SK-N-SH (cell line): ENCODE measurements at regions not wholly inside any gene's neighbourhood (a gene's known extent, or its start where the extent isn't known, plus 50 kb on each side); places are given as distances from the start of the nearest gene placed in this dataset.

Experiments used
- CHD2 ChIP-seq: fragments of 150-350 bp; IDR thresholded peaks from 2 replicates; pipeline ENCODE4 v1.6.1; 2018; ENCODE audit warnings: low read length; ENCODE audit not compliant: partially characterized antibody
- ELF1 ChIP-seq: IDR thresholded peaks from 2 replicates; pipeline ENCODE4 v1.4.0; 2012
- EZH2phosphoT487 ChIP-seq: fragments of 200-600 bp; sonication (generic); IDR thresholded peaks from 2 replicates; pipeline ENCODE4 v1.6.1; 2017; ENCODE audit warnings: low read depth, mixed run types, mild to moderate bottlenecking, antibody characterized with exemption, moderate library complexity, borderline replicate concordance
- FOXJ3 ChIP-seq: sonication (generic); formaldehyde crosslinking; IDR thresholded peaks from 2 replicates; pipeline ENCODE4 v1.5.1; 2020; ENCODE audit warnings: mild to moderate bottlenecking, missing genetic modification reagents
- GATA2 ChIP-seq: sonication (generic); formaldehyde crosslinking; IDR thresholded peaks from 2 replicates; pipeline ENCODE4 v1.5.0; 2020; ENCODE audit warnings: mild to moderate bottlenecking, missing genetic modification reagents
- POLR2AphosphoS5 ChIP-seq: IDR thresholded peaks from 2 replicates; pipeline ENCODE4 v1.6.1; 2012; ENCODE audit warnings: low read depth, low read length
- RAD21 ChIP-seq: IDR thresholded peaks from 2 replicates; pipeline ENCODE4 v1.6.1; 2012; ENCODE audit warnings: mild to moderate bottlenecking, low read length
- RFX5 ChIP-seq: IDR thresholded peaks from 2 replicates; pipeline ENCODE4 v1.6.1; 2012; ENCODE audit warnings: mild to moderate bottlenecking, improper control_type of control experiment, low read length
- RXRA ChIP-seq: IDR thresholded peaks from 2 replicates; pipeline ENCODE4 v1.4.0; 2012; ENCODE audit warnings: low read depth, mild to moderate bottlenecking, borderline replicate concordance
- TAF1 ChIP-seq: IDR thresholded peaks from 2 replicates; pipeline ENCODE4 v1.6.1; 2012; ENCODE audit warnings: low read depth, mild to moderate bottlenecking, low read length, moderate library complexity, borderline replicate concordance
- TCF12 ChIP-seq: IDR thresholded peaks from 2 replicates; pipeline ENCODE4 v1.4.0; 2012
- TEAD4 ChIP-seq: IDR thresholded peaks from 2 replicates; pipeline ENCODE4 v1.4.0; 2012; ENCODE audit warnings: mild to moderate bottlenecking, borderline replicate concordance; ENCODE audit not compliant: insufficient read depth
- TF ChIP-seq, protein P1 (sequence below): fragments of 200-600 bp; sonication (generic); IDR thresholded peaks from 2 replicates; pipeline ENCODE4 v1.6.1; 2017; ENCODE audit warnings: antibody characterized with exemption, mild to moderate bottlenecking, moderate library complexity
- TF ChIP-seq, protein P2 (sequence below): IDR thresholded peaks from 2 replicates; pipeline ENCODE4 v1.4.0; 2012; ENCODE audit warnings: low read depth

DNA sequence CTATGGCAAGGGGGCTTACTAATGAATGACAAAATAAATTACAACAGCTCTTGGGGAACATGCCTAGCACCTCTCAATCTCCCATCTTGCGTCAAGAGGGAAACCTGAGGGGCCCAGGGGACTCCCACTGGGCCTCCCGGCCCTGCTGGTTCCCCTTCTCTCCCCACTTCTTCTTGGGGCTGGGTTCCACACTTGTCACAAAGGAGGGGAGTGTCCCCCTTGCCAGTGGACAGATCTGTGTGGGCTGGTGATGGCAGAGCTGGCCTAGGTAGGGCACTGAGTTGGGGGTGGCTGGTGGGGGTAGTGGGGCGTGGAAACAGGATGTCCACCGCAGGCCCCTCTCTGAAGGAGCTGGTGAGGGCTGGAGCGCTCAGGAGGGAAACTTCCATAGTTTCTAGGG, 184.0 kb upstream of the HAAO start:
- TF ChIP-seq, protein P1, sequence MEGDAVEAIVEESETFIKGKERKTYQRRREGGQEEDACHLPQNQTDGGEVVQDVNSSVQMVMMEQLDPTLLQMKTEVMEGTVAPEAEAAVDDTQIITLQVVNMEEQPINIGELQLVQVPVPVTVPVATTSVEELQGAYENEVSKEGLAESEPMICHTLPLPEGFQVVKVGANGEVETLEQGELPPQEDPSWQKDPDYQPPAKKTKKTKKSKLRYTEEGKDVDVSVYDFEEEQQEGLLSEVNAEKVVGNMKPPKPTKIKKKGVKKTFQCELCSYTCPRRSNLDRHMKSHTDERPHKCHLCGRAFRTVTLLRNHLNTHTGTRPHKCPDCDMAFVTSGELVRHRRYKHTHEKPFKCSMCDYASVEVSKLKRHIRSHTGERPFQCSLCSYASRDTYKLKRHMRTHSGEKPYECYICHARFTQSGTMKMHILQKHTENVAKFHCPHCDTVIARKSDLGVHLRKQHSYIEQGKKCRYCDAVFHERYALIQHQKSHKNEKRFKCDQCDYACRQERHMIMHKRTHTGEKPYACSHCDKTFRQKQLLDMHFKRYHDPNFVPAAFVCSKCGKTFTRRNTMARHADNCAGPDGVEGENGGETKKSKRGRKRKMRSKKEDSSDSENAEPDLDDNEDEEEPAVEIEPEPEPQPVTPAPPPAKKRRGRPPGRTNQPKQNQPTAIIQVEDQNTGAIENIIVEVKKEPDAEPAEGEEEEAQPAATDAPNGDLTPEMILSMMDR = no peak
- TF ChIP-seq POLR2AphosphoS5 = no peak
- TF ChIP-seq, protein P2, sequence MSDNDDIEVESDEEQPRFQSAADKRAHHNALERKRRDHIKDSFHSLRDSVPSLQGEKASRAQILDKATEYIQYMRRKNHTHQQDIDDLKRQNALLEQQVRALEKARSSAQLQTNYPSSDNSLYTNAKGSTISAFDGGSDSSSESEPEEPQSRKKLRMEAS = no peak
- no peak for TF ChIP-seq ELF1
- TF ChIP-seq TEAD4 = no peak
- TF ChIP-seq TCF12 = no peak
- no peak for TF ChIP-seq CHD2
- TF ChIP-seq RXRA = no peak
- TF ChIP-seq FOXJ3 (CRISPR knock-in tag) = no peak
- no peak for TF ChIP-seq EZH2phosphoT487
- no peak for TF ChIP-seq RAD21
- TF ChIP-seq TAF1 = no peak
- no peak for TF ChIP-seq RFX5
- no peak for TF ChIP-seq GATA2 (CRISPR knock-in tag)
